Left cardiac atrium (tissue), 4 donors: ENCODE measurements at regions not wholly inside any gene's neighbourhood (a gene's known extent, or its start where the extent isn't known, plus 50 kb on each side); places are given as distances from the start of the nearest gene placed in this dataset.
A peak's percentile ranks its signal among the peaks of the same experiment; 100 is the strongest.
"Not testable (repeated sequence)": the region's sequence is repeated elsewhere in the genome, so short reads cannot be mapped to it uniquely, and the experiment has no call there.

Source experiments
- ATAC-seq, 2 donors: fragments of 200-7000 bp; cut with Tn5 transposase; one replicate each; pipeline ENCODE4 v1.9.1; 2020; ENCODE audit warnings: mild to moderate bottlenecking in 2 of 2, moderate library complexity in 2 of 2
- DNase-seq: peaks from one replicate; pipeline ENCODE4 v3.0.0-alpha.2; 2020
- intact Hi-C, 2 donors: fragments of 100-400 bp; cut with DNase I; formaldehyde crosslinking; loops; one replicate each; pipeline versions ENCODE4 v1.14.1 to v1.15.1; 2022 to 2023
- donor health status: DM: no; HTN: yes; CAD: no.
- donor health status: DM: no; HTN: yes; CAD: no; lungs with severe emphysema.
- donor health status: DM: yes; HTN: yes; CAD: no.
- donor health status: Dilated cardiomyopathy.

DNA sequence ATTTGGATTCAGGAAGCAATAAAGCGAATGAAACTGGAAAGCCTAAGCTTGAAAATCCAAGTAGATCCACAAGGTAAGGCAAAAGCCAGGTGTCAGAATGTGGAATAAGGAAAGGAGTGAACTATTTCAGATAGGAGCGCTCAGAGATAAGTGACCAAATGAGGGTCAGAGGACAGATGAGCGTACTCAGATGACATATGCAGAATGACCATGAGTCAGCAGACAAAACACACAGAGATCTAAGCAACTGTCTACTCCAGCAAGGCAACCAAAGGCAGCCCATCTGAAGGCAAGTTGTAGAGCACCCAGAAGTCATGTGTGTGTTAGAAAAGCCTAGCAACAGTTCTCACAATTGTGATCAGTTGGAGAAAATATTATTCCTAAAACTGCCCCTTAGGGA lies 548.4 kb upstream of the FSHR start:
- intact Hi-C loops: no loop called here
- ATAC-seq (no peak), DNase-seq (no peak)

- intact Hi-C loops: loop anchor here in 1 of 2 donors (10.0 kb wide), 1 partner anchor 711 kb away; no protein-coding TSS in a partner anchor
- ATAC-seq: no peak
- DNase-seq: no peak
Observed at GRCh38 chr2:49693961-49694360, 539.6 kb upstream of the FSHR start.

- DNase-seq, ATAC-seq: not testable (repeated sequence)
- intact Hi-C loops: loop anchor here in 1 of 2 donors (10.0 kb wide), 1 partner anchor 713 kb away; no protein-coding TSS in a partner anchor
Observed at GRCh38 chr2:49692022-49692421, 537.7 kb upstream of the FSHR start.

- DNase-seq: no peak
- no peak for ATAC-seq
- intact Hi-C loops: loop anchor here in 1 of 2 donors (2.0 kb wide), 1 partner anchor 457 kb away; no protein-coding TSS in a partner anchor
Observed at GRCh38 chr2:49687918-49688317, 533.6 kb upstream of the FSHR start.

GRCh38 chr2:49686897-49687442 lies 532.7 kb upstream of the FSHR start:
- intact Hi-C loops: no loop called here
- no peak for ATAC-seq
- no peak for DNase-seq

- ATAC-seq: no peak
- intact Hi-C loops: no loop called here
Observed at GRCh38 chr2:49686291-49686690, 532.0 kb upstream of the FSHR start.

GRCh38 chr2:49677227-49677626 lies 522.9 kb upstream of the FSHR start:
- DNase-seq (no peak), ATAC-seq (peak in 1 of 2 donors; percentile 61)
- intact Hi-C loops: no loop called here

More at GRCh38 chr2:49686291-49686690, 532.0 kb upstream of the FSHR start:
- no peak for DNase-seq

DNA sequence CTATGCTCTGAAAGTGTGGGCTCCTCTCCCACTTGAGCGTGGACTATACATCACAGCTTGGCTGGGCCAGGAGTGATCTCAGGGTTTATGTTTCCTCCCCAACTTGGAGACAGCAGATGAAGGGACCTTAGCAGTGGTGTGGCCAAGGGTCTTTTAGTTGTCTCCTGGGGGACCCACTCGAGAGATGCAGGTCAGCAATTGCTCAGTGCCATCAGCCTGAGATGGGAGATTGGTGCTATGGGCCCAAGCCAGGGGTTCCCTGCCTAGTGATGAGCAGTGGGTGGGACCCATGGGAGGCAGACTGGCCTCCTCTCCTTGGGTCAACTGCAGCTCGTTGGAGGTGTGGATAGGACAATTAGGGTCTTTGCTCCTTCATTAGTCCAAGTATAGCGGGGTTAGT lies 510.5 kb upstream of the FSHR start:
- ATAC-seq (no peak), DNase-seq (no peak)
- intact Hi-C loops: no loop called here

GRCh38 chr2:49661809-49662208 lies 507.5 kb upstream of the FSHR start:
- intact Hi-C loops: no loop called here
- ATAC-seq: no peak
- DNase-seq: no peak

- DNase-seq: no peak
- ATAC-seq: no peak
- intact Hi-C loops: no loop called here
Observed at GRCh38 chr2:49656853-49657252, 502.5 kb upstream of the FSHR start.

DNA sequence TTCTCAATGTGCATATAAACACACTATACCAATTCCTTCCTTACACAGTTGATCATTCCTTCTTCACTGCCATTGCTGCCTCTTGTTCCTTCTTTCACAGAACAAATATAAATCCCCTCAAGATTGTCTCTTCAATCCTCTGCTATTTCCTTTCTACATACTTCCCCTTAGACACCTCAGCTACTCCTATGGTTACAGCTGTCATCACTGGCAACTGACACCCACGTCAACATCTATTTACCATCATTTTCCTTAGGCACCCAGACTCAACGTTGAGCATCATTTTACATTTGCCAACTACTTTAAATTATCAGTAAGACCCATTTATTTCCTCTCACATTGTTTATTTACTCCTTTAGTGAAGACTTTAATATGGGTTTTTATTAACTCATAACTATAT lies 488.8 kb upstream of the FSHR start:
- intact Hi-C loops: no loop called here
- DNase-seq (no peak), ATAC-seq (no peak)

- ATAC-seq: no peak
- intact Hi-C loops: no loop called here
Observed at GRCh38 chr2:49640630-49641029, 486.3 kb upstream of the FSHR start.

GRCh38 chr2:49621016-49621415 lies 466.7 kb upstream of the FSHR start:
- ATAC-seq (no peak), DNase-seq (no peak)
- intact Hi-C loops: loop anchor here in 1 of 2 donors (10.0 kb wide), 1 partner anchor 524 kb away; no protein-coding TSS in a partner anchor

More at GRCh38 chr2:49640630-49641029, 486.3 kb upstream of the FSHR start:
- no peak for DNase-seq

DNA sequence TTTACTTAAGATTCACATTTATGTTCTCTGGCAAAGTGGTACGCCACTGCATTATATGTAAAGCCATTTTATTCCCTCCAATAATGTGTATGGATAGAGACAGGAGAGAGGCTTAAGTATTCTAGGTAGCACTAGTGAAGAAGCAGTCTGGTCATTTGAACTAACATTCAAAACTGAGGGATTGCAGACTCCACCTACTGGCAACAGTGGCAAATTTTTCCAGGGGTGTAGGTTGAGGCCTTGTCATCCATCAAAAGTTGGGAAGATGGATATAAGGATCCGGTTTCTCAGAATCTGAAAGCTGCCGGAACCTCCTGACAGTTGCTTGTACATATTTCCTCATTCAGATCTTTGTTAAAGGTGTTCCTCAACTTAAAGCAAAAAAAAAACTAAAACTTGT lies 465.5 kb upstream of the FSHR start:
- DNase-seq (no peak), ATAC-seq (no peak)
- intact Hi-C loops: loop anchor here in 1 of 2 donors (5.0 to 10.0 kb wide), 2 partner anchors 525 to 782 kb away; no protein-coding TSS in a partner anchor

DNA sequence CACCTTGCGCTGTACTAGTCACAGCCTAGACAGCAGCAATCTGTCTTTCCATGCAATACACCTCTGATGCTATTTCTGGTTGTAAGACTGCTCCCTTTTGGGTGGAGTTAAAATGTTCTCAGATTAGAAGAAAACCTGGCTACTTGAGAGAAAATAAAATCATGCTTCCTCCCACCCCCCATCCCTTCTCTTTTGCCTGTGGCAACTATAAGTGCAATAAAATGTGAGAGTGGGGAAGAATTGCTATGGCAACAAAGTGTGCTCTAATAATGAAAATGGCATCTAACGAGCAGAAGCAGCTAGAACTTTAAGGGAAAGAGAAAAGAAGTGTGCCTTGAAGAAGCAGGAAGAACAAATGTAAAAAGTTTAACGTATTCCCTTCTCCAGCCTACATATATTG lies 464.2 kb upstream of the FSHR start:
- DNase-seq (no peak), ATAC-seq (no peak)
- intact Hi-C loops: loop anchor here in 1 of 2 donors (5.0 kb wide), 1 partner anchor 784 kb away; no protein-coding TSS in a partner anchor

DNA sequence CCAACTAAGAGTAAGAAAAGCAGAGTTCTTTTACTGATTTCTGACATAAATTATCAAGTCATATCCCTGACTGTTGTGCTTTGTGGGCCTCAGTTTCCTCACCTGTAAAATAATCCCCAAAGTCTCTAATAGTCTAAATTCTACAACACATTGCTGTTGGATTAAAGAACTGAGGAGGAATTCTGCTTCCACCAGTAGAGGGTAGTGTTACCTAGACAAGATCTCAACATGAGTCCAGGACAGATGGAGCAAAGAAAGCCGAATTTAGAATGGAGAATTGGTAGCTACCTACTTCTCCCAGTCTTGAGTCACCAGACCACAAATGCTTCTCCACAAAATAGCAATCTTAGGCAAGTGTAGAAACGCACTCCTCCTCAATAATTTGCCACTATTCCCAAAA lies 462.5 kb upstream of the FSHR start:
- ATAC-seq: peak in 1 of 2 donors; percentile 58
- DNase-seq: no peak
- intact Hi-C loops: loop anchor here in 1 of 2 donors (5.0 kb wide), 1 partner anchor 786 kb away; no protein-coding TSS in a partner anchor

GRCh38 chr2:49611796-49612195 lies 457.5 kb upstream of the FSHR start:
- ATAC-seq, intact Hi-C loops: not testable (repeated sequence)

DNA sequence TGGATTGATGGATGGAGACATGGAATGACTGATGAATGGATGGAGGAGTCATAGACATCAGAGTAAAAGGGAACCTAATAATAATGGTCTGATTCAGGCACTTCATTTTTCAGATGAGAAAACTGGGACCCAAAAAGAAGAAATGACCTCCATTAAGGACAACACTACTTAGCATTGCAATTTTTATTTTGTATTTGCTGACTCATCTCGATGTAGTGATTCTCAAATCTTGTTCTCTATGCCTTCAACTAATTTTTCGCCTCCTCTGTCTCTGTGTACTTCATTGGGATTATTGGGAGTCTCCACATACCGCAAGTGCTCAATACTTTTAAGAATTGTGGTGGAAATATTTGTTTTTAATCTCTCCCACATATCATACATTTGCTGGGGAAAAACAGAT lies 446.2 kb upstream of the FSHR start:
- DNase-seq (no peak), ATAC-seq (no peak)
- intact Hi-C loops: no loop called here

More at GRCh38 chr2:49611796-49612195, 457.5 kb upstream of the FSHR start:
- not testable (repeated sequence) for DNase-seq

GRCh38 chr2:49598231-49598630 lies 443.9 kb upstream of the FSHR start:
- no peak for DNase-seq
- intact Hi-C loops: no loop called here
- ATAC-seq: peak; percentile 55 to 70

DNA sequence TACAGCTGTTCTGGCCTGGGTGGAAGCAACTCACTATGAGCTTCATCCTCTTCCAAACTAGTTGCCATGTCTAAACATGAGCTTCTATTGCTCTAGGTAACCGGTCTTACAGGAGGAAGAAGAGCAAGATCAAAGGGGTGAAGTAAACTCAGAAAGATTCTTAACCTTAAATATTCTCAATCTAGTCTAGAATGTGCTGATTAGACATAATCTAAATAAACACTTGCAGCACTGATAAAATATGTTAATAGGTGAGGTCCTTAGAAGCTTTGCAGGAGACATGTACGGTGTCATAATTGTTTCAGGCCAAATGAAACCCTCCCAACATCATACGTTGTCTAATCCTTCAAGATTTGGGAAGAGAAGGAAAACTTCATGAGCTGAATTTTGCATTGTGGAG lies 431.6 kb upstream of the FSHR start:
- ATAC-seq (no peak), DNase-seq (no peak)
- intact Hi-C loops: no loop called here

- no peak for ATAC-seq
- intact Hi-C loops: no loop called here
- DNase-seq: no peak
Observed at GRCh38 chr2:49582946-49583345, 428.6 kb upstream of the FSHR start.
